ENCODE measurements at regions not wholly inside any gene's neighbourhood (a gene's known extent, or its start where the extent isn't known, plus 50 kb on each side); places are given as distances from the start of the nearest gene placed in this dataset.
"Not testable (repeated sequence)": the region's sequence is repeated elsewhere in the genome, so short reads cannot be mapped to it uniquely, and the experiment has no call there.

DNA sequence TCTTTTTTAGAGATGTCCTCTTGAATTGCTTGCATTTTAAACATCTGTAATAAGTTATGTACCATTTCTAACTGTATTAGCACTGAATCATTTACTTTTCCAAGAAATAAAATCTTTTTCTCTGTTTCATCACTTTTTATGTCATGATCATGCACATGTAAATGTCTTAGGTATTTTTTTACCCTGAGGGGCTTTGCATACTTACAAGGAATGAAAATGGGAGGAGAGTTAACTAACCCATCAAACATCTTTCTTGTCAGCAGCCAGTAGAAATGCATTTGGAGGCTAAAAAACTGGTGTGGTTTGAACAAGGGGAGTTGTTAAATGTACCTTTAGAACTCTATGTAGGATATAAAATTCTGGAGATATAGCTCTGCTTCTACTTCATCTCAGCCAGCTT lies 1080.3 kb downstream of the GALC start:
- TF ChIP-seq EZH2 (IDR thresholded peaks at IDR 0.05; ENCODE audit: borderline replicate concordance, low read depth, low read length, poor library complexity, severe bottlenecking), result no peak
- TF ChIP-seq, protein P1, sequence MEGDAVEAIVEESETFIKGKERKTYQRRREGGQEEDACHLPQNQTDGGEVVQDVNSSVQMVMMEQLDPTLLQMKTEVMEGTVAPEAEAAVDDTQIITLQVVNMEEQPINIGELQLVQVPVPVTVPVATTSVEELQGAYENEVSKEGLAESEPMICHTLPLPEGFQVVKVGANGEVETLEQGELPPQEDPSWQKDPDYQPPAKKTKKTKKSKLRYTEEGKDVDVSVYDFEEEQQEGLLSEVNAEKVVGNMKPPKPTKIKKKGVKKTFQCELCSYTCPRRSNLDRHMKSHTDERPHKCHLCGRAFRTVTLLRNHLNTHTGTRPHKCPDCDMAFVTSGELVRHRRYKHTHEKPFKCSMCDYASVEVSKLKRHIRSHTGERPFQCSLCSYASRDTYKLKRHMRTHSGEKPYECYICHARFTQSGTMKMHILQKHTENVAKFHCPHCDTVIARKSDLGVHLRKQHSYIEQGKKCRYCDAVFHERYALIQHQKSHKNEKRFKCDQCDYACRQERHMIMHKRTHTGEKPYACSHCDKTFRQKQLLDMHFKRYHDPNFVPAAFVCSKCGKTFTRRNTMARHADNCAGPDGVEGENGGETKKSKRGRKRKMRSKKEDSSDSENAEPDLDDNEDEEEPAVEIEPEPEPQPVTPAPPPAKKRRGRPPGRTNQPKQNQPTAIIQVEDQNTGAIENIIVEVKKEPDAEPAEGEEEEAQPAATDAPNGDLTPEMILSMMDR (conservative IDR thresholded peaks at IDR 0.05; ENCODE audit: low read depth, low read length), result no peak
- no TSS peak for BruUV-seq (replicated peaks)
- Histone ChIP-seq H3K9me3 (ENCODE audit: low read depth, low read length, poor library complexity, severe bottlenecking) (no peaks in the 10 kb centered on the region), H3K4me3 (ENCODE audit: low read depth, low read length, poor library complexity, severe bottlenecking) (no peak overlapping the region), H3K27ac (ENCODE audit: low read depth, low read length, poor library complexity, severe bottlenecking) (no peak overlapping the region), H3K36me3 (ENCODE audit: insufficient read depth, low read length, poor library complexity, severe bottlenecking) (no peaks in the 10 kb centered on the region), H3K4me1 (ENCODE audit: insufficient read depth, low read length, poor library complexity, severe bottlenecking) (no peaks in the 10 kb centered on the region), H3K27me3 (replicated peaks; ENCODE audit: insufficient read depth, low read depth, low read length, poor library complexity) (no peaks in the 10 kb centered on the region)
- no peak for DNase-seq (ENCODE audit: low spot score)
- ChIA-PET CTCF (no interaction called here), POLR2A (ENCODE audit: low non-redundant PET) (no interaction called here)
- intact Hi-C loops (cut with micrococcal nuclease; ENCODE audit: unreplicated experiment), result no loop called here

DNA sequence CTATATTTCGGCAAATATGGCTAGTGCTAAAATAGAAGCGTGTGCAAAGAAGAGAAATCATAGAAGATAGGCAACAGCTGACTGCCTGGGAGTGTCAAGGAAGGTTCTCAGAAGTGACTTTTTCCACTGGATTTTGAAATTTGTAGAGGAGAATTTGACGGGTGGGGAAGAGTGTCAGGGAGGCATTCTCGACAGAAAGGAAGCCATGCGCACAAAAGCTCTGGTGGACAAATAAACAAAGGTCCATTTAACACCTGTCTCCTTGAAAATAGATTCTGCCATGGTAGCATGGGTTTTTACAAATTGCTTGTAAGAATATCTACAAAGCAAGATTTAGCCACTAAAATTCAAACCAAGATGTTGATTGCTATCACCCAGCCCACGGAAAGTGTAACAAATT lies 1081.5 kb downstream of the GALC start:
- H3K4me3 ChIP-seq (ENCODE audit: low read depth, low read length, poor library complexity, severe bottlenecking), result no peak overlapping the region
- CTCF ChIA-PET, result no interaction called here
- no TSS peak for BruUV-seq (replicated peaks)
- H3K9me3 ChIP-seq (ENCODE audit: low read depth, low read length, poor library complexity, severe bottlenecking), result no peaks in the 10 kb centered on the region
- POLR2A ChIA-PET (ENCODE audit: low non-redundant PET), result no interaction called here
- H3K27me3 ChIP-seq (replicated peaks; ENCODE audit: insufficient read depth, low read depth, low read length, poor library complexity), result no peaks in the 10 kb centered on the region
- no peak for TF ChIP-seq EZH2 (IDR thresholded peaks at IDR 0.05; ENCODE audit: borderline replicate concordance, low read depth, low read length, poor library complexity, severe bottlenecking)
- TF ChIP-seq, protein P1 (conservative IDR thresholded peaks at IDR 0.05; ENCODE audit: low read depth, low read length), result no peak
- DNase-seq (ENCODE audit: low spot score), result no peak
- no peaks in the 10 kb centered on the region for H3K4me1 ChIP-seq (ENCODE audit: insufficient read depth, low read length, poor library complexity, severe bottlenecking)
- no peaks in the 10 kb centered on the region for H3K36me3 ChIP-seq (ENCODE audit: insufficient read depth, low read length, poor library complexity, severe bottlenecking)
- H3K27ac ChIP-seq (ENCODE audit: low read depth, low read length, poor library complexity, severe bottlenecking), result no peak overlapping the region
- intact Hi-C loops (cut with micrococcal nuclease; ENCODE audit: unreplicated experiment), result no loop called here

DNA sequence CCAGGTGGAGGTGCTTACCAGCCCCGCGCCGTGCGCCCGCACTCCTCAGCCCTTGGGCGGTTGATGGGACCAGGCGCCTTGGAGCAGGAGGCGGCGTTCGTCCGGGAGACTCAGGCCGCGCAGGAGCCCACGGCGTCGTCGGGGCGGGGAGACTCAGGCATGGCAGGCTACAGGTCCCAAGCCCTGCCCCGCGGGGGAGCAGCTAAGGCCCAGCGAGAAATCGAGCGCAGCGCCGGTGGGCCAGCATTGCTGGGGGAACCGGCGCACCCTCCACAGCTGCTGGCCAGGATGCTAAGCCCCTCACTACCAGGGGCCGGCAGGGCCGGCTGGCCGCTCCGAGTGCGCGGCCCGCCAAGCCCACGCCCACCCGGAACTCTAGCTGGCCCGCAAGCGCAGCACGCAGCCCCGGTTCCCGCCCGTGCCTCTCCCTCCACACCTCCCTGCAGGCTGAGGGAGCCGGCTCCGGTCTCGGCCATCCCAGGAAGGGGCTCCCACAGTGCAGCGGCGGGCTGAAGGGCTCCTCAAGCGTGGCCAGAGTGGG lies 1087.5 kb downstream of the GALC start:
- H3K36me3 ChIP-seq (ENCODE audit: insufficient read depth, low read length, poor library complexity, severe bottlenecking); intact Hi-C loops (cut with micrococcal nuclease; ENCODE audit: unreplicated experiment); POLR2A ChIA-PET (ENCODE audit: low non-redundant PET); BruUV-seq (replicated peaks); DNase-seq (ENCODE audit: low spot score); H3K4me3 ChIP-seq (ENCODE audit: low read depth, low read length, poor library complexity, severe bottlenecking); H3K27me3 ChIP-seq (replicated peaks; ENCODE audit: insufficient read depth, low read depth, low read length, poor library complexity); CTCF ChIA-PET; H3K9me3 ChIP-seq (ENCODE audit: low read depth, low read length, poor library complexity, severe bottlenecking); H3K4me1 ChIP-seq (ENCODE audit: insufficient read depth, low read length, poor library complexity, severe bottlenecking); H3K27ac ChIP-seq (ENCODE audit: low read depth, low read length, poor library complexity, severe bottlenecking): not testable (repeated sequence)

DNA sequence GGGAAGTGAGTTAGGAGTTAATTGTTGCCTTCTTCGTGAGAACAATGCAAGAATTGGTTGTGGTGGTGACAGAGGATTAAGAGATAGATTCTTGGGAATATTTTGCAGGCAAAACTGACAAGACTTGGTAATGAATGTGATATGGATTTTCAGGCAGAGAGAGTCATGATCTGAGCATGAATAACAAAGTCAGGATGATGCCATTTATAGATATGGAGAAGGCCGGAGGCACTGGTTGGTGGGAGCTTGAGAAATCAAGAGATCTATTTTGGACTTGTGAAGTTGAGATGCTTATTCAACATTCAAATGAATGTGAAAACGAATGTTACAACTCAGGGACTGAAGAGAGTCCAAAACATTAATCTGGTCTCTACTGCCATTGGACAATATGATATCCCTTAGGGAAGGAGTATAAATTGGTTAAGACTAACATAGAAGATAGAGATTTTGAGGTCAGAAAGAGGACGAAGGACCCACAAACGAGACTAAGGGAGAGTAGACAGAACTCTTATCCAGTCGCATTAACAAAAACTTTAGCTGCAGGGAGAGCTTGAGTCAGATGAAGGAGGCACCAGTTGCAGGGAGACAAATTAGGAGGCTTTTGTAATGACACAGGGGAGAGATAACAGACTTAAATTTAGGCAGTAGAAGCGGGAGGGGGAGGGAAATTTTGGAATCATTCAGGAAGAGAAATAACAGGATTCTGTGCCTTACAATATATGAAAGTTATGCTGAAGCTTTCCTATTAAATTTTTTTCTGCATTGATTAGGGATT lies 1090.6 kb downstream of the GALC start:
- POLR2A ChIA-PET (ENCODE audit: low non-redundant PET), result no interaction called here
- H3K9me3 ChIP-seq (ENCODE audit: low read depth, low read length, poor library complexity, severe bottlenecking), result peaks cover 3% of the 10 kb centered on the region
- no peak overlapping the region for H3K27ac ChIP-seq (ENCODE audit: low read depth, low read length, poor library complexity, severe bottlenecking)
- BruUV-seq (replicated peaks), result no TSS peak
- DNase-seq (ENCODE audit: low spot score), result no peak
- no peak overlapping the region for H3K4me3 ChIP-seq (ENCODE audit: low read depth, low read length, poor library complexity, severe bottlenecking)
- no peaks in the 10 kb centered on the region for H3K4me1 ChIP-seq (ENCODE audit: insufficient read depth, low read length, poor library complexity, severe bottlenecking)
- H3K27me3 ChIP-seq (replicated peaks; ENCODE audit: insufficient read depth, low read depth, low read length, poor library complexity), result no peaks in the 10 kb centered on the region
- no peak for TF ChIP-seq EZH2 (IDR thresholded peaks at IDR 0.05; ENCODE audit: borderline replicate concordance, low read depth, low read length, poor library complexity, severe bottlenecking)
- TF ChIP-seq, protein P1 (conservative IDR thresholded peaks at IDR 0.05; ENCODE audit: low read depth, low read length), result no peak
- no peaks in the 10 kb centered on the region for H3K36me3 ChIP-seq (ENCODE audit: insufficient read depth, low read length, poor library complexity, severe bottlenecking)
- CTCF ChIA-PET, result no interaction called here
- intact Hi-C loops (cut with micrococcal nuclease; ENCODE audit: unreplicated experiment), result loop anchor here (5.0 kb wide), 1 partner anchor 435 kb away; no protein-coding TSS in a partner anchor
